ENCODE measurements at regions not wholly inside any gene's neighbourhood (a gene's known extent, or its start where the extent isn't known, plus 50 kb on each side); places are given as distances from the start of the nearest gene placed in this dataset.

GRCh38 chr10:45135443-45136198 lies 134.9 kb downstream of the ZNF22 start:
- TF ChIP-seq CTCF (conservative IDR thresholded peaks at IDR 0.05 in 1 of 2, IDR thresholded peaks at IDR 0.05 in 1 of 2; ENCODE audit: low read depth in 1 of 2, low read length in 2 of 2) (no peak), EZH2 (IDR thresholded peaks at IDR 0.05; ENCODE audit: low read length, missing control alignments) (no peak)

Data from fibroblast of lung (primary cell).